Panc1 (cell line): ENCODE measurements at regions not wholly inside any gene's neighbourhood (a gene's known extent, or its start where the extent isn't known, plus 50 kb on each side); places are given as distances from the start of the nearest gene placed in this dataset.

Experiments used
- ATAC-seq: fragments of 200-7000 bp; cut with Tn5 transposase; 2 replicates; pipeline ENCODE4 v1.9.1; 2020; ENCODE audit warnings: mild to moderate bottlenecking, moderate library complexity
- BruUV-seq: library from RNA; stranded (reverse); fragments of 400-500 nt; replicated peaks from 2 replicates; lab custom pipeline; 2021; lab: Mats Ljungman, UMichigan
- CTCF ChIA-PET: fragments of 300-600 bp; sonication (Branson Sonifier 250); formaldehyde crosslinking; loops from one replicate; lab custom pipeline; 2022; ENCODE audit warnings: antibody characterized with exemption; lab: Charles Lee
- POLR2A ChIA-PET: fragments of 300-600 bp; sonication (Branson Sonifier 250); formaldehyde crosslinking; loops from one replicate; lab custom pipeline; 2022; ENCODE audit warnings: antibody characterized with exemption; lab: Charles Lee
- DNase-seq: peaks from one replicate; pipeline ENCODE4 v3.0.0-alpha.2; 2010; ENCODE audit warnings: low read depth, low spot score
- H3K27ac ChIP-seq: 2 replicates; pipeline ENCODE4 v1.5.1; 2011; ENCODE audit warnings: mild to moderate bottlenecking, low read length, inconsistent platforms
- H3K27me3 ChIP-seq: fragments of 200-500 bp; sonication (Bioruptor generic); 2 replicates; pipeline ENCODE4 v1.6.0; 2014; ENCODE audit warnings: low read length, inconsistent platforms; ENCODE audit not compliant: control insufficient read depth, insufficient read depth
- H3K36me3 ChIP-seq: fragments of 200-500 bp; sonication (Bioruptor generic); 2 replicates; pipeline ENCODE4 v1.5.1; 2014; ENCODE audit warnings: inconsistent platforms, mild to moderate bottlenecking, low read length, moderate library complexity; ENCODE audit not compliant: control insufficient read depth, insufficient read depth
- H3K4me1 ChIP-seq: 2 replicates; pipeline ENCODE4 v1.5.1; 2011; ENCODE audit warnings: inconsistent platforms, mild to moderate bottlenecking, low read length, moderate library complexity; ENCODE audit not compliant: control insufficient read depth, insufficient read depth
- H3K4me3 ChIP-seq, 2 experiments: 2 replicates each; pipeline ENCODE4 v1.5.1; 2011 to 2012; ENCODE audit warnings: low read depth in 2 of 2, low read length in 2 of 2, mild to moderate bottlenecking in 2 of 2, inconsistent platforms in 1 of 2, moderate library complexity in 1 of 2
- H3K9me3 ChIP-seq: fragments of 200-500 bp; sonication (Bioruptor generic); 2 replicates; pipeline ENCODE4 v1.5.1; 2014; ENCODE audit warnings: low read depth, mild to moderate bottlenecking, inconsistent platforms, low read length, moderate library complexity; ENCODE audit not compliant: control insufficient read depth, insufficient read depth
- POLR2AphosphoS5 ChIP-seq: IDR thresholded peaks from 2 replicates; pipeline ENCODE4 v1.6.1; 2012; ENCODE audit warnings: mild to moderate bottlenecking, low read depth, low read length, moderate library complexity
- SIN3A ChIP-seq: IDR thresholded peaks from 2 replicates; pipeline ENCODE4 v1.6.1; 2012; ENCODE audit warnings: low read depth, mild to moderate bottlenecking, low read length, moderate library complexity, borderline replicate concordance; ENCODE audit not compliant: insufficient read depth
- TCF7L2 ChIP-seq: IDR thresholded peaks from 2 replicates; pipeline ENCODE4 v1.6.1; 2011; ENCODE audit warnings: mild to moderate bottlenecking, low read depth, low read length, inconsistent platforms
- in situ Hi-C: cut with HindIII; loops from 2 replicates; pipeline ENCODE4 v1.10.0; 2016; ENCODE audit warnings: low sequenced_read_pairs, low pct_unique_long_range_greater_than_20kb
- intact Hi-C: fragments of 100-400 bp; cut with micrococcal nuclease; formaldehyde crosslinking; loops from one replicate; pipeline ENCODE4 v1.10.0; 2022; ENCODE audit not compliant: unreplicated experiment
- TF ChIP-seq, protein P1 (sequence below), 2 experiments: IDR thresholded peaks; 2 replicates each; pipeline ENCODE4 v1.6.1; 2011 to 2012; ENCODE audit warnings: low read depth in 2 of 2, control low read depth in 1 of 2, low read length in 1 of 2, mild to moderate bottlenecking in 1 of 2, moderate library complexity in 1 of 2; ENCODE audit not compliant: insufficient read depth in 1 of 2
- TF ChIP-seq, protein P2 (sequence below): fragments of 450-650 bp; IDR thresholded peaks from 2 replicates; pipeline ENCODE4 v1.5.1; 2017; ENCODE audit warnings: mild to moderate bottlenecking

DNA sequence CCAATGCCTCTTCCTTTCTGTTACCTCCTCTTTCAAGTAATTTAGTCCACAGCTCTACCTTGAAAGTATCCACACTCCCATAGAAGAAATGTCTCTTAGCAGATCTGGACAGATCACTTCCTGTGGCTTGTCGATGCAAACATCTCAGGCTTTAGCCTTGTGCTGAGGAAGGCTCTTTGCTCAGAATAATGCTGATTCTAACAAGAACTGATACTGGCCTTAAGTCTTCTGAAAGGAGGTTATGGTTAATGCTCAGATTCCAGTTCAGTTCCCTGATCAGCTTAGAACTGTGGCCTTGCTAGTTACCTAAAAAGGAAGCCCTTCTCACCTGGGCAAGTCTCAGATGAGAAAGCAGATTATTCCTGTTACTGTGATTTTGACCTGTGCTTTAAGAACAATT lies 230.1 kb upstream of the FAT4 start:
- Histone ChIP-seq H3K4me3 (no peak overlapping the region), H3K27me3 (no peaks in the 10 kb centered on the region), H3K36me3 (no peaks in the 10 kb centered on the region), H3K9me3 (no peaks in the 10 kb centered on the region), H3K4me1 (no peaks in the 10 kb centered on the region), H3K27ac (no peak overlapping the region)
- ATAC-seq (no peak), DNase-seq (no peak)
- intact Hi-C loops = no loop called here
- BruUV-seq = no TSS peak
- in situ Hi-C loops = no loop called here
- ChIA-PET POLR2A (no interaction called here), CTCF (no interaction called here)
- TF ChIP-seq TCF7L2 = no peak
- no peak for TF ChIP-seq SIN3A
- TF ChIP-seq POLR2AphosphoS5 = no peak
- TF ChIP-seq, protein P1, sequence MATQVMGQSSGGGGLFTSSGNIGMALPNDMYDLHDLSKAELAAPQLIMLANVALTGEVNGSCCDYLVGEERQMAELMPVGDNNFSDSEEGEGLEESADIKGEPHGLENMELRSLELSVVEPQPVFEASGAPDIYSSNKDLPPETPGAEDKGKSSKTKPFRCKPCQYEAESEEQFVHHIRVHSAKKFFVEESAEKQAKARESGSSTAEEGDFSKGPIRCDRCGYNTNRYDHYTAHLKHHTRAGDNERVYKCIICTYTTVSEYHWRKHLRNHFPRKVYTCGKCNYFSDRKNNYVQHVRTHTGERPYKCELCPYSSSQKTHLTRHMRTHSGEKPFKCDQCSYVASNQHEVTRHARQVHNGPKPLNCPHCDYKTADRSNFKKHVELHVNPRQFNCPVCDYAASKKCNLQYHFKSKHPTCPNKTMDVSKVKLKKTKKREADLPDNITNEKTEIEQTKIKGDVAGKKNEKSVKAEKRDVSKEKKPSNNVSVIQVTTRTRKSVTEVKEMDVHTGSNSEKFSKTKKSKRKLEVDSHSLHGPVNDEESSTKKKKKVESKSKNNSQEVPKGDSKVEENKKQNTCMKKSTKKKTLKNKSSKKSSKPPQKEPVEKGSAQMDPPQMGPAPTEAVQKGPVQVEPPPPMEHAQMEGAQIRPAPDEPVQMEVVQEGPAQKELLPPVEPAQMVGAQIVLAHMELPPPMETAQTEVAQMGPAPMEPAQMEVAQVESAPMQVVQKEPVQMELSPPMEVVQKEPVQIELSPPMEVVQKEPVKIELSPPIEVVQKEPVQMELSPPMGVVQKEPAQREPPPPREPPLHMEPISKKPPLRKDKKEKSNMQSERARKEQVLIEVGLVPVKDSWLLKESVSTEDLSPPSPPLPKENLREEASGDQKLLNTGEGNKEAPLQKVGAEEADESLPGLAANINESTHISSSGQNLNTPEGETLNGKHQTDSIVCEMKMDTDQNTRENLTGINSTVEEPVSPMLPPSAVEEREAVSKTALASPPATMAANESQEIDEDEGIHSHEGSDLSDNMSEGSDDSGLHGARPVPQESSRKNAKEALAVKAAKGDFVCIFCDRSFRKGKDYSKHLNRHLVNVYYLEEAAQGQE (IDR thresholded peaks at IDR 0.05; ENCODE audit: insufficient read depth in 1 of 2, low read depth in 2 of 2, low read length in 1 of 2) = no peak
- TF ChIP-seq, protein P2, sequence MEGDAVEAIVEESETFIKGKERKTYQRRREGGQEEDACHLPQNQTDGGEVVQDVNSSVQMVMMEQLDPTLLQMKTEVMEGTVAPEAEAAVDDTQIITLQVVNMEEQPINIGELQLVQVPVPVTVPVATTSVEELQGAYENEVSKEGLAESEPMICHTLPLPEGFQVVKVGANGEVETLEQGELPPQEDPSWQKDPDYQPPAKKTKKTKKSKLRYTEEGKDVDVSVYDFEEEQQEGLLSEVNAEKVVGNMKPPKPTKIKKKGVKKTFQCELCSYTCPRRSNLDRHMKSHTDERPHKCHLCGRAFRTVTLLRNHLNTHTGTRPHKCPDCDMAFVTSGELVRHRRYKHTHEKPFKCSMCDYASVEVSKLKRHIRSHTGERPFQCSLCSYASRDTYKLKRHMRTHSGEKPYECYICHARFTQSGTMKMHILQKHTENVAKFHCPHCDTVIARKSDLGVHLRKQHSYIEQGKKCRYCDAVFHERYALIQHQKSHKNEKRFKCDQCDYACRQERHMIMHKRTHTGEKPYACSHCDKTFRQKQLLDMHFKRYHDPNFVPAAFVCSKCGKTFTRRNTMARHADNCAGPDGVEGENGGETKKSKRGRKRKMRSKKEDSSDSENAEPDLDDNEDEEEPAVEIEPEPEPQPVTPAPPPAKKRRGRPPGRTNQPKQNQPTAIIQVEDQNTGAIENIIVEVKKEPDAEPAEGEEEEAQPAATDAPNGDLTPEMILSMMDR = no peak

DNA sequence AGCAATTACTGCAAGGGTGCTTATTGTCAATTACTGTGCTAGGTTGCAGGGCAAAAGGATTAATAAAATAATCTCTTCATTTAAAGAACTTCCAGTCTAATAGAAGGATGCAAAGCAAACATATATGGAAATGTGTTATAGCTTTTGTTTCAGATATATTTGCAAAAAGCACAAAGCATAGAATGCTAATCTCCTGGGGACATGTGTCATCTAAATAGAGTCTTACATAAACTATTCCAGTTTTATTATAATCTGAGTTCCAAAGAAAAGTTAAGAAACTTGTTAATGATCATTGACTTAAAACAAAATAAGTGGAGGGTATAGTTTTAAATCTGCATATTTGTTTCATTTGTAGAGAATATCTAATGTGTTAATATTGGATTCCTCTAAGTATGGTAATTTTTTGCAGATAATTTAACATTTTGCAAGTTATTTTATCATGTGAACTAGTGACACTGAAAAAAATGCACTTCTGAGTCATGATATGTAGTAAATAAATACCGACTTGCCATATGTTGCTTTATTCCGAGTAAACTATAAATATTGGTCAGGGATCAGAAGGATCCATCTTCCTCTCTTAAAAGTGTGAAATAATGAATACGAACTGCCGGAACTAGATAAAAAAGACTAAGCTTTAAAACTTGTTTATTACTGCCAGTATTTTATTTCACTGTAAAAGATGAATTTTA lies 231.9 kb upstream of the FAT4 start:
- POLR2A ChIA-PET = no interaction called here
- in situ Hi-C loops = no loop called here

More for the DNA sequence above, 231.9 kb upstream of the FAT4 start:
- Histone ChIP-seq H3K4me1 (no peaks in the 10 kb centered on the region), H3K9me3 (no peaks in the 10 kb centered on the region), H3K27ac (no peak overlapping the region), H3K27me3 (no peaks in the 10 kb centered on the region), H3K4me3 (no peak overlapping the region), H3K36me3 (no peaks in the 10 kb centered on the region)
- BruUV-seq = no TSS peak
- TF ChIP-seq, protein P2 = no peak
- no peak for TF ChIP-seq POLR2AphosphoS5
- TF ChIP-seq TCF7L2 = no peak
- TF ChIP-seq, protein P1 (IDR thresholded peaks at IDR 0.05; ENCODE audit: insufficient read depth in 1 of 2, low read depth in 2 of 2, low read length in 1 of 2) = no peak
- TF ChIP-seq SIN3A = no peak
- intact Hi-C loops = no loop called here
- ATAC-seq = no peak
- CTCF ChIA-PET = no interaction called here
- no peak for DNase-seq
